CD4-positive, alpha-beta memory T cell (primary cell): ENCODE measurements at regions not wholly inside any gene's neighbourhood (a gene's known extent, or its start where the extent isn't known, plus 50 kb on each side); places are given as distances from the start of the nearest gene placed in this dataset.
"Not testable (repeated sequence)": the region's sequence is repeated elsewhere in the genome, so short reads cannot be mapped to it uniquely, and the experiment has no call there.

Source experiments
- CTCF ChIA-PET: fragments of 350-600 bp; sonication (Branson Sonifier 250); formaldehyde crosslinking; loops from one replicate; lab custom pipeline; 2021; ENCODE audit warnings: inconsistent platforms; ENCODE audit not compliant: partially characterized antibody; lab: Charles Lee
- POLR2A ChIA-PET: fragments of 350-600 bp; sonication (Branson Sonifier 250); formaldehyde crosslinking; loops from one replicate; lab custom pipeline; 2021; ENCODE audit not compliant: partially characterized antibody; lab: Charles Lee
- DNase-seq, 5 donors: peaks; one replicate each; pipeline versions ENCODE4 v3.0.0 to v3.0.0-alpha.2; 2020 to 2022; ENCODE audit warnings: mixed read lengths in 1 of 5
- H3K27ac ChIP-seq: one replicate; pipeline ENCODE4 v1.7.0; 2013; ENCODE audit warnings: low read depth, low read length
- H3K27me3 ChIP-seq: 2 replicates; pipeline ENCODE4 v1.7.0; 2013; ENCODE audit warnings: mild to moderate bottlenecking, low read length, moderate library complexity; ENCODE audit not compliant: insufficient read depth
- H3K36me3 ChIP-seq: 2 replicates; pipeline ENCODE4 v1.7.0; 2013; ENCODE audit warnings: mild to moderate bottlenecking, low read length, moderate library complexity; ENCODE audit not compliant: insufficient read depth
- H3K4me1 ChIP-seq: 2 replicates; pipeline ENCODE4 v1.7.0; 2013; ENCODE audit warnings: mild to moderate bottlenecking, low read length, moderate library complexity; ENCODE audit not compliant: insufficient read depth
- H3K4me3 ChIP-seq, 2 donors: one replicate each; pipeline ENCODE4 v1.7.0; 2013; ENCODE audit warnings: low read length in 2 of 2, mild to moderate bottlenecking in 1 of 2
- H3K9me3 ChIP-seq, 2 donors: one replicate each; pipeline ENCODE4 v1.7.0; 2013; ENCODE audit warnings: low read length in 2 of 2, control low read depth in 1 of 2; ENCODE audit not compliant: control insufficient read depth in 1 of 2
- H3K27ac Mint-ChIP-seq, 7 donors: one replicate each; pipeline ENCODE4 v1.8.0; 2020 to 2021; ENCODE audit warnings: mixed read lengths in 7 of 7, mild to moderate bottlenecking in 6 of 7, inconsistent platforms in 3 of 7, moderate library complexity in 3 of 7
- H3K27me3 Mint-ChIP-seq, 2 donors: one replicate each; pipeline ENCODE4 v1.8.0; 2020 to 2021; ENCODE audit warnings: mixed read lengths in 2 of 2
- H3K36me3 Mint-ChIP-seq, 2 donors: one replicate each; pipeline ENCODE4 v1.8.0; 2020 to 2021; ENCODE audit warnings: mixed read lengths in 2 of 2, inconsistent platforms in 1 of 2, mild to moderate bottlenecking in 1 of 2
- H3K4me1 Mint-ChIP-seq, 4 donors: one replicate each; pipeline ENCODE4 v1.8.0; 2020 to 2021; ENCODE audit warnings: mixed read lengths in 4 of 4, mild to moderate bottlenecking in 1 of 4
- H3K4me3 Mint-ChIP-seq, 8 donors: one replicate each; pipeline ENCODE4 v1.8.0; 2020 to 2021; ENCODE audit warnings: mixed read lengths in 8 of 8, mild to moderate bottlenecking in 7 of 8, moderate library complexity in 6 of 8, inconsistent platforms in 3 of 8
- H3K9me3 Mint-ChIP-seq, 8 donors: one replicate each; pipeline ENCODE4 v1.8.0; 2020 to 2021; ENCODE audit warnings: mixed read lengths in 8 of 8, mild to moderate bottlenecking in 5 of 8, inconsistent platforms in 3 of 8, moderate library complexity in 1 of 8
- intact Hi-C: fragments of 100-400 bp; cut with micrococcal nuclease; formaldehyde crosslinking; loops from one replicate; pipeline ENCODE4 v1.15.1; 2023

GRCh38 chr3:178206521-178206920, 329.7 kb upstream of the KCNMB2 start:
- Mint-ChIP-seq H3K4me3 (no peak overlapping the region), H3K36me3 (no peaks in the 10 kb centered on the region), H3K27ac (no peak overlapping the region), H3K9me3 (no peaks in the 10 kb centered on the region), H3K27me3 (no peaks in the 10 kb centered on the region), H3K4me1 (peaks cover 0 to 2% (median 0%) of the 10 kb centered on the region in 4 donors)
- ChIA-PET CTCF (no interaction called here), POLR2A (no interaction called here)
- no peaks in the 10 kb centered on the region for H3K36me3 ChIP-seq
- H3K27ac ChIP-seq = no peak overlapping the region
- no peak for DNase-seq
- no peaks in the 10 kb centered on the region for H3K27me3 ChIP-seq
- no peaks in the 10 kb centered on the region for H3K4me1 ChIP-seq
- intact Hi-C loops = no loop called here
- H3K4me3 ChIP-seq = no peak overlapping the region
- H3K9me3 ChIP-seq = no peaks in the 10 kb centered on the region

GRCh38 chr3:178207161-178207560, 329.1 kb upstream of the KCNMB2 start:
- H3K27ac Mint-ChIP-seq, H3K4me3 Mint-ChIP-seq, POLR2A ChIA-PET, intact Hi-C loops, H3K4me3 ChIP-seq, H3K9me3 ChIP-seq, DNase-seq, CTCF ChIA-PET, H3K27ac ChIP-seq, H3K36me3 ChIP-seq, H3K27me3 Mint-ChIP-seq, H3K9me3 Mint-ChIP-seq, H3K36me3 Mint-ChIP-seq, H3K4me1 ChIP-seq, H3K27me3 ChIP-seq, H3K4me1 Mint-ChIP-seq: not testable (repeated sequence)

DNA sequence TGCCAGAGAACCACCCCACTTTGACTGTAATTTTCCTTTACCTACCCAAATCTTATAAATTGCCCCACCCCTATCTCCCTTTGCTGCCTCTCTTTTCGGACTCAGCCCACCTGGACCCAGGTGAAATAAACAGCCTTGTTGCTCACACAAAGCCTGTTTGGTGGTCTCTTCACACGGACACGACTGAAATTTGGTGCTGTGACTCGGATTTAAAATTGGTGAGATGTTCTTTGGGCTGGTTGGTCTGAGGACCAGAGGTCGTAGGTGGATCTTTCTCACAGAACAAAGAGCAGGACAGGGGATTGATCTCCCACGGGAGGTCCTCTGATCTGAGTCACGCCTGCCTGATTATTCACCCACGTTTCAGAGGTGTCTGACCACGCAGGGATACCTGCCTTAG, 328.6 kb upstream of the KCNMB2 start:
- H3K4me1 Mint-ChIP-seq, POLR2A ChIA-PET, H3K9me3 ChIP-seq, H3K9me3 Mint-ChIP-seq, H3K4me3 ChIP-seq, H3K4me3 Mint-ChIP-seq, H3K27ac ChIP-seq, H3K36me3 Mint-ChIP-seq, CTCF ChIA-PET, H3K4me1 ChIP-seq, DNase-seq, H3K27me3 ChIP-seq, intact Hi-C loops, H3K36me3 ChIP-seq, H3K27me3 Mint-ChIP-seq, H3K27ac Mint-ChIP-seq: not testable (repeated sequence)

DNA sequence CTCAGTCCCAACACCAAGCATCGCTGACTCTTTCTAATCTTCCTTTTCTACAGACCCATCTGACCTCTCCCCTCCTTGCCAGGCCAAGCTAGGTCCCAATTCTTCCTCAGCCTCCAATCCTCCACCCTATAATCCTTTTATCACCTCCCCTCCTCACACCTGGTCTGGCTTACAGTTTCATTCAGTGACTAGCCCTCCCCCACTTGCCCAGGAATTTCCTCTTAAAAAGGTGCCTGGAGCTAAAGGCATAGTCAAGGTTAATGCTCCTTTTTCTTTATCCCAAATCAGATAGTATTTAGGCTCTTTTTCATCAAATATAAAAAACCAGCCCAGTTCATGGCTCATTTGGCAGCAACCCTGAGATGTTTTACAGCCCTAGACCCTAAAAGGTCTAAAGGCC, 327.1 kb upstream of the KCNMB2 start:
- H3K4me1 Mint-ChIP-seq, intact Hi-C loops, H3K4me3 ChIP-seq, H3K27ac Mint-ChIP-seq, H3K9me3 ChIP-seq, H3K4me1 ChIP-seq, DNase-seq, H3K27me3 ChIP-seq, H3K36me3 Mint-ChIP-seq, H3K27me3 Mint-ChIP-seq, H3K9me3 Mint-ChIP-seq, H3K4me3 Mint-ChIP-seq, CTCF ChIA-PET, H3K36me3 ChIP-seq, H3K27ac ChIP-seq, POLR2A ChIA-PET: not testable (repeated sequence)

DNA sequence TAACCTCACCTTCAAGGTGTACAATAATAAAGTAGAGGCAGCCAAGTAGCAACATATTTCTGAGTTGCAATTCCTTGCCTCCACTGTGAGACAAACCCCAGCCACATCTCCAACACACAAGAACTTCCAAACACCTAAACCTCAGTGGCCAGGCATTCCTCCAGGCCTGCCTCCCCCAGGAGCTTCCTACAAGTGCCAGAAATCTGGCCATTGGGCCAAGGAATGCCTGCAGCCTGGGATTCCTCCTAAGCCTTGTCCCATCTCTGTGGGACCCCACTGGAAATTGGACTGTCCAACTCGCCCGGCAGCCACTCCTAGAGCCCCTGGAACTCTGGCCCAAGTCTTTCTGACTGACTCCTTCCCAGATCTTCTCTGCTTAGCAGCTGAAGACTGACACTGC, 326.6 kb upstream of the KCNMB2 start:
- H3K4me1 ChIP-seq, H3K27me3 Mint-ChIP-seq, H3K9me3 Mint-ChIP-seq, intact Hi-C loops, H3K36me3 Mint-ChIP-seq, H3K4me1 Mint-ChIP-seq, CTCF ChIA-PET, H3K27me3 ChIP-seq, POLR2A ChIA-PET, DNase-seq, H3K27ac ChIP-seq, H3K9me3 ChIP-seq, H3K4me3 Mint-ChIP-seq, H3K27ac Mint-ChIP-seq, H3K36me3 ChIP-seq, H3K4me3 ChIP-seq: not testable (repeated sequence)

- intact Hi-C loops = not testable (repeated sequence)
Measured at GRCh38 chr3:178211086-178211485, 325.1 kb upstream of the KCNMB2 start.

GRCh38 chr3:178217479-178217878, 318.8 kb upstream of the KCNMB2 start:
- no peak overlapping the region for H3K4me3 Mint-ChIP-seq
- no peak for DNase-seq
- ChIA-PET POLR2A (no interaction called here), CTCF (no interaction called here)
- no peak overlapping the region for H3K27ac Mint-ChIP-seq
- Histone ChIP-seq H3K36me3 (no peaks in the 10 kb centered on the region), H3K27me3 (no peaks in the 10 kb centered on the region), H3K4me1 (no peaks in the 10 kb centered on the region), H3K4me3 (no peak overlapping the region), H3K9me3 (no peaks in the 10 kb centered on the region), H3K27ac (no peak overlapping the region)
- intact Hi-C loops = no loop called here
- H3K9me3 Mint-ChIP-seq = peaks cover 0 to 8% (median 0%) of the 10 kb centered on the region in 8 donors
- no peaks in the 10 kb centered on the region for H3K4me1 Mint-ChIP-seq
- H3K27me3 Mint-ChIP-seq = peaks cover 2 to 14% of the 10 kb centered on the region in 2 donors
- no peaks in the 10 kb centered on the region for H3K36me3 Mint-ChIP-seq

More at GRCh38 chr3:178211086-178211485, 325.1 kb upstream of the KCNMB2 start:
- H3K4me1 ChIP-seq, H3K27me3 ChIP-seq, H3K27me3 Mint-ChIP-seq, H3K9me3 ChIP-seq, H3K4me3 Mint-ChIP-seq, H3K9me3 Mint-ChIP-seq, H3K27ac Mint-ChIP-seq, H3K4me3 ChIP-seq, CTCF ChIA-PET, H3K36me3 Mint-ChIP-seq, POLR2A ChIA-PET, H3K4me1 Mint-ChIP-seq, DNase-seq, H3K27ac ChIP-seq, H3K36me3 ChIP-seq: not testable (repeated sequence)

DNA sequence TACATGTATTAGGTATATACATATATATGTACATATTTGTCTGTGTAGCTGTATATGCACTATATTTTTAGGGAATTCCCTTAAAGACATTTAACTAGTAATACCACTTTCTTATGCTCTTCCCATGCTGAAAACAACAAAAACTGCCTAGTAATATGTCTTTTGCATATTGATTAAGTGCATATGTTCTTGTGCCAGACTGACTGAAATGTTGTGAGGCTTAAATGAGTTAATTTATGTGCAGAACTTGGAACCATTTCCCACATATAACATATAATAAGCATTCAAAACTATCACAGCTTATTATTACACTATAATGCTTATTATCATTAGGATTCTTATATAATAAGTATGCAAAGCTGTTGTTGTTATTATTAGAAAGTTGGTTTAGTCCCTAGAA, 318.0 kb upstream of the KCNMB2 start:
- no peaks in the 10 kb centered on the region for H3K36me3 Mint-ChIP-seq
- Histone ChIP-seq H3K36me3 (no peaks in the 10 kb centered on the region), H3K9me3 (no peaks in the 10 kb centered on the region), H3K27ac (no peak overlapping the region), H3K27me3 (no peaks in the 10 kb centered on the region), H3K4me3 (no peak overlapping the region), H3K4me1 (no peaks in the 10 kb centered on the region)
- H3K27ac Mint-ChIP-seq = no peak overlapping the region
- no peaks in the 10 kb centered on the region for H3K4me1 Mint-ChIP-seq
- peaks cover 2 to 14% of the 10 kb centered on the region in 2 donors for H3K27me3 Mint-ChIP-seq
- ChIA-PET CTCF (no interaction called here), POLR2A (no interaction called here)
- H3K4me3 Mint-ChIP-seq = no peak overlapping the region
- intact Hi-C loops = no loop called here
- no peak for DNase-seq
- H3K9me3 Mint-ChIP-seq = peaks cover 0 to 8% (median 0%) of the 10 kb centered on the region in 8 donors
